ENCODE measurements at regions not wholly inside any gene's neighbourhood (a gene's known extent, or its start where the extent isn't known, plus 50 kb on each side); places are given as distances from the start of the nearest gene placed in this dataset.
"Not testable (repeated sequence)": the region's sequence is repeated elsewhere in the genome, so short reads cannot be mapped to it uniquely, and the experiment has no call there.

DNA sequence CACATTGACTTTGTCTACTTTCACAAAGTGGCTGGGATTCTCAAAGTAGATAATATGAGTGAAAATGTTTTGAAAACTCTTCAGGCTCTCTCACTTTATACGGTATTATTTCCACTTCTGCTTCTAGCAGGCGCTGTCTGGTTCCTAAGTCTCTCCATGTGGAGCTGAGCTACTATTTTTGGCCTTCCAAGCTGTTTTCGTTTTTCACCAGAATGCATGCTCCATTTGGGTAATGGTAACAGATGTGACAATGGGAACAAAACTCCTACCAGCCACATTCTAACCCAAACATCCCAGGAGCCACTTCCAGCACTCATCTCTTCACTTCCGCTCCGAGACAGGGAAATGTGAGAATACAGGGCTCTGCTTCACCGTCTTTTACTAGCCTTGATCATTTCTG, 586.7 kb downstream of the NTRK3 start:
- WGBS, 2 donors (ENCODE audit: extremely low coverage in 2 of 2, insufficient read length in 2 of 2, insufficient replicate concordance in 1 of 2), result no CpG with 5 or more reads among the region's 6 CpGs
- H3K18ac ChIP-seq (ENCODE audit: low read length), result no peak overlapping the region

GRCh38 chr15:87668768-87669564, 587.6 kb downstream of the NTRK3 start:
- not testable (repeated sequence) for H3K4me3 ChIP-seq (ENCODE audit: low read length in 2 of 2); H2AFZ ChIP-seq (ENCODE audit: low read length); H2BK5ac ChIP-seq (ENCODE audit: low read length); H3K27me3 ChIP-seq (ENCODE audit: control insufficient read depth in 3 of 3, insufficient read depth in 3 of 3, low read depth in 1 of 3, low read length in 3 of 3); H3K9me3 ChIP-seq (replicated peaks in 1 of 2; ENCODE audit: control insufficient read depth in 2 of 2, insufficient read depth in 1 of 2, low read depth in 1 of 2, low read length in 2 of 2); DNase-seq (ENCODE audit: low spot score); H3K9ac ChIP-seq (ENCODE audit: low read depth, low read length, poor library complexity); H3K4ac ChIP-seq (ENCODE audit: low read length); H3K18ac ChIP-seq (ENCODE audit: low read length); H2AK5ac ChIP-seq (ENCODE audit: low read depth, low read length); H3K4me2 ChIP-seq (ENCODE audit: insufficient read depth, low read length, poor library complexity, severe bottlenecking); H3K79me1 ChIP-seq (ENCODE audit: low read depth, low read length); H3K14ac ChIP-seq (ENCODE audit: low read length); H4K8ac ChIP-seq (ENCODE audit: low read depth, low read length); H3K27ac ChIP-seq (replicated peaks; ENCODE audit: low read length); H2BK15ac ChIP-seq (ENCODE audit: low read length); H2BK12ac ChIP-seq (ENCODE audit: low read length); H4K91ac ChIP-seq (ENCODE audit: low read depth, low read length, poor library complexity); H3K23ac ChIP-seq (ENCODE audit: low read depth, low read length, poor library complexity); H2BK120ac ChIP-seq (ENCODE audit: low read depth, low read length); H3K4me1 ChIP-seq (ENCODE audit: control insufficient read depth in 2 of 2, insufficient read depth in 1 of 2, low read depth in 1 of 2, low read length in 2 of 2); H3K36me3 ChIP-seq (replicated peaks in 1 of 2; ENCODE audit: control insufficient read depth in 2 of 2, insufficient read depth in 2 of 2, low read length in 2 of 2)
- no CpG with 5 or more reads among the region's 8 CpGs for WGBS, 2 donors (ENCODE audit: extremely low coverage in 2 of 2, insufficient read length in 2 of 2, insufficient replicate concordance in 1 of 2)

More for the DNA sequence above, 586.7 kb downstream of the NTRK3 start:
- no peak overlapping the region for H2AFZ ChIP-seq (ENCODE audit: low read length)
- H3K27ac ChIP-seq (replicated peaks; ENCODE audit: low read length), result no peak overlapping the region
- H3K4me3 ChIP-seq (ENCODE audit: low read length in 2 of 2), result no peak overlapping the region
- H3K14ac ChIP-seq (ENCODE audit: low read length), result no peak overlapping the region
- no peaks in the 10 kb centered on the region for H3K4me1 ChIP-seq (ENCODE audit: control insufficient read depth in 2 of 2, insufficient read depth in 1 of 2, low read depth in 1 of 2, low read length in 2 of 2)
- no peak overlapping the region for H3K4me2 ChIP-seq (ENCODE audit: insufficient read depth, low read length, poor library complexity, severe bottlenecking)
- no peak overlapping the region for H2BK5ac ChIP-seq (ENCODE audit: low read length)
- no peaks in the 10 kb centered on the region for H3K79me1 ChIP-seq (ENCODE audit: low read depth, low read length)
- no peak overlapping the region for H3K4ac ChIP-seq (ENCODE audit: low read length)
- H3K27me3 ChIP-seq (ENCODE audit: control insufficient read depth in 3 of 3, insufficient read depth in 3 of 3, low read depth in 1 of 3, low read length in 3 of 3), result no peaks in the 10 kb centered on the region
- H2BK120ac ChIP-seq (ENCODE audit: low read depth, low read length), result no peak overlapping the region
- no peak overlapping the region for H4K8ac ChIP-seq (ENCODE audit: low read depth, low read length)
- H3K9ac ChIP-seq (ENCODE audit: low read depth, low read length, poor library complexity), result no peak overlapping the region
- no peak overlapping the region for H2BK12ac ChIP-seq (ENCODE audit: low read length)
- no peak overlapping the region for H4K91ac ChIP-seq (ENCODE audit: low read depth, low read length, poor library complexity)
- H3K36me3 ChIP-seq (replicated peaks in 1 of 2; ENCODE audit: control insufficient read depth in 2 of 2, insufficient read depth in 2 of 2, low read length in 2 of 2), result no peaks in the 10 kb centered on the region
- no peak overlapping the region for H2AK5ac ChIP-seq (ENCODE audit: low read depth, low read length)
- no peaks in the 10 kb centered on the region for H3K9me3 ChIP-seq (replicated peaks in 1 of 2; ENCODE audit: control insufficient read depth in 2 of 2, insufficient read depth in 1 of 2, low read depth in 1 of 2, low read length in 2 of 2)
- H3K23ac ChIP-seq (ENCODE audit: low read depth, low read length, poor library complexity), result no peak overlapping the region
- no peak overlapping the region for H2BK15ac ChIP-seq (ENCODE audit: low read length)
- DNase-seq (ENCODE audit: low spot score), result no peak

DNA sequence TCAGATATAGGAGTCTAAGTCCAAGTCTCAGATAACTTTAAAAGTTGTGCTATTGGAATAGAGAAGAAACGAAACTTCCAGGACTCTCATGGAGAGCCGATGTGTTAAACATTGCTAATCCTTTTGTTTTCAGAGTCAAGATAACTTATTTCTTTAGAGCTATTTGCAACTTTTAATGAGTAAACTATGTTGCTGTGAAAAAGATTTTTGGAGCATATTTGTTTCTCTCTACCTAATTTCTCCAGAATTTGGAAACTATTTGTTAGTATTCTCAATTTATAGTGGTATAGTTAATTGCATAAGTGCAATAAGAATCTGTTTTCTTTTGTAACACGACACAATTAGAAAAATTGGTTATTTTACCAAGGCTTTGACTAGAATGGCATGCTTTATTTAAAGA, 588.9 kb downstream of the NTRK3 start:
- no peak overlapping the region for H3K18ac ChIP-seq (ENCODE audit: low read length)
- H2AK5ac ChIP-seq (ENCODE audit: low read depth, low read length), result no peak overlapping the region
- H3K36me3 ChIP-seq (replicated peaks in 1 of 2; ENCODE audit: control insufficient read depth in 2 of 2, insufficient read depth in 2 of 2, low read length in 2 of 2), result no peaks in the 10 kb centered on the region
- H2BK120ac ChIP-seq (ENCODE audit: low read depth, low read length), result no peak overlapping the region
- no peak overlapping the region for H2BK15ac ChIP-seq (ENCODE audit: low read length)
- H4K8ac ChIP-seq (ENCODE audit: low read depth, low read length), result no peak overlapping the region
- H3K14ac ChIP-seq (ENCODE audit: low read length), result no peak overlapping the region
- H4K91ac ChIP-seq (ENCODE audit: low read depth, low read length, poor library complexity), result no peak overlapping the region
- H3K9ac ChIP-seq (ENCODE audit: low read depth, low read length, poor library complexity), result no peak overlapping the region
- H2BK12ac ChIP-seq (ENCODE audit: low read length), result no peak overlapping the region
- no peak overlapping the region for H2BK5ac ChIP-seq (ENCODE audit: low read length)
- H3K4me2 ChIP-seq (ENCODE audit: insufficient read depth, low read length, poor library complexity, severe bottlenecking), result no peak overlapping the region
- no peak overlapping the region for H3K4me3 ChIP-seq (ENCODE audit: low read length in 2 of 2)
- no peaks in the 10 kb centered on the region for H3K79me1 ChIP-seq (ENCODE audit: low read depth, low read length)
- H3K23ac ChIP-seq (ENCODE audit: low read depth, low read length, poor library complexity), result no peak overlapping the region
- H3K4me1 ChIP-seq (ENCODE audit: control insufficient read depth in 2 of 2, insufficient read depth in 1 of 2, low read depth in 1 of 2, low read length in 2 of 2), result no peaks in the 10 kb centered on the region
- H2AFZ ChIP-seq (ENCODE audit: low read length), result no peak overlapping the region
- DNase-seq (ENCODE audit: low spot score), result no peak
- H3K27ac ChIP-seq (replicated peaks; ENCODE audit: low read length), result no peak overlapping the region
- no peaks in the 10 kb centered on the region for H3K27me3 ChIP-seq (ENCODE audit: control insufficient read depth in 3 of 3, insufficient read depth in 3 of 3, low read depth in 1 of 3, low read length in 3 of 3)
- H3K9me3 ChIP-seq (replicated peaks in 1 of 2; ENCODE audit: control insufficient read depth in 2 of 2, insufficient read depth in 1 of 2, low read depth in 1 of 2, low read length in 2 of 2), result peaks cover 0 to 4% of the 10 kb centered on the region in 2 donors
- no peak overlapping the region for H3K4ac ChIP-seq (ENCODE audit: low read length)
- no CpG with 5 or more reads among the region's 3 CpGs for WGBS, 2 donors (ENCODE audit: extremely low coverage in 2 of 2, insufficient read length in 2 of 2, insufficient replicate concordance in 1 of 2)

DNA sequence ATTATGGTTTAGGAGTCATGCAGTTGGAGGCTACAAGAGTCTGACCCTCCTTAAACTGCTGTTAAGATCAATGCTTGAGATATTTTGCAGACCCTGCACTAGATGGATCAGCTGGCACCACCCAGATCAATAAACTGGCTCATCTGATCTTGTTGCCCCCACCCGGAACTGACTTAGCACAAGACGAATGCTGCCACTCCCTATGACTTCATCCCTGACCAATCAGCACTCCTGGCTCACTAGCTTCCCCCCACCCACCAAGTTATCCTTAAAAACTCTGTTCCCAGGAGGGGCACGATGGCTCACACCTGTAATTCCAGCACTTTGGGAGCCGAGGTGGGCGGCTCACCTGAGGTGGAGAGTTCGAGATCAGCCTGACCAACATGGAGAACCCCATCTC, 594.0 kb downstream of the NTRK3 start:
- no peak overlapping the region for H2BK5ac ChIP-seq (ENCODE audit: low read length)

More for the DNA sequence above, 594.0 kb downstream of the NTRK3 start:
- Histone ChIP-seq H3K36me3 (replicated peaks in 1 of 2; ENCODE audit: control insufficient read depth in 2 of 2, insufficient read depth in 2 of 2, low read length in 2 of 2) (no peaks in the 10 kb centered on the region), H3K9me3 (replicated peaks in 1 of 2; ENCODE audit: control insufficient read depth in 2 of 2, insufficient read depth in 1 of 2, low read depth in 1 of 2, low read length in 2 of 2) (peaks cover 0 to 4% of the 10 kb centered on the region in 2 donors), H3K14ac (ENCODE audit: low read length) (no peak overlapping the region), H3K18ac (ENCODE audit: low read length) (no peak overlapping the region), H2AK5ac (ENCODE audit: low read depth, low read length) (no peak overlapping the region), H3K4me1 (ENCODE audit: control insufficient read depth in 2 of 2, insufficient read depth in 1 of 2, low read depth in 1 of 2, low read length in 2 of 2) (no peaks in the 10 kb centered on the region), H3K4me2 (ENCODE audit: insufficient read depth, low read length, poor library complexity, severe bottlenecking) (no peak overlapping the region), H4K8ac (ENCODE audit: low read depth, low read length) (no peak overlapping the region), H3K4me3 (ENCODE audit: low read length in 2 of 2) (no peak overlapping the region), H2AFZ (ENCODE audit: low read length) (no peak overlapping the region), H3K27me3 (ENCODE audit: control insufficient read depth in 3 of 3, insufficient read depth in 3 of 3, low read depth in 1 of 3, low read length in 3 of 3) (no peaks in the 10 kb centered on the region), H2BK12ac (ENCODE audit: low read length) (no peak overlapping the region), H2BK120ac (ENCODE audit: low read depth, low read length) (no peak overlapping the region), H3K27ac (replicated peaks; ENCODE audit: low read length) (no peak overlapping the region), H4K91ac (ENCODE audit: low read depth, low read length, poor library complexity) (no peak overlapping the region), H3K4ac (ENCODE audit: low read length) (no peak overlapping the region), H2BK15ac (ENCODE audit: low read length) (no peak overlapping the region), H3K9ac (ENCODE audit: low read depth, low read length, poor library complexity) (no peak overlapping the region), H3K23ac (ENCODE audit: low read depth, low read length, poor library complexity) (no peak overlapping the region), H3K79me1 (ENCODE audit: low read depth, low read length) (no peaks in the 10 kb centered on the region)
- no CpG with 5 or more reads among the region's 6 CpGs for WGBS, 2 donors (ENCODE audit: extremely low coverage in 2 of 2, insufficient read length in 2 of 2, insufficient replicate concordance in 1 of 2)
- DNase-seq (ENCODE audit: low spot score), result no peak

Measured in neuronal stem cell (in vitro differentiated cells).